Keratinocyte (primary cell): ENCODE measurements at regions not wholly inside any gene's neighbourhood (a gene's known extent, or its start where the extent isn't known, plus 50 kb on each side); places are given as distances from the start of the nearest gene placed in this dataset.

ENCODE experiments used
- DNase-seq: peaks from one replicate; pipeline ENCODE4 v3.0.0-alpha.2; 2011; ENCODE audit warnings: low read depth, missing footprints, low spot score
- FAIRE-seq: peaks from 2 replicates; lab custom pipeline; 2011; peaks lifted over from hg19 to GRCh38; lab: Jason Lieb, UNC
- H2AFZ ChIP-seq: 2 replicates; pipeline ENCODE4 v1.6.0; 2012; ENCODE audit warnings: low read length, control low read depth, inconsistent platforms; ENCODE audit not compliant: control insufficient read depth
- H3K27ac ChIP-seq: 2 replicates; pipeline ENCODE4 v1.5.1; 2011; ENCODE audit warnings: low read length; ENCODE audit not compliant: control insufficient read depth, insufficient read depth
- H3K27me3 ChIP-seq: 3 replicates; pipeline ENCODE4 v1.6.0; 2011; ENCODE audit warnings: low read length; ENCODE audit not compliant: control insufficient read depth, insufficient read depth; ENCODE audit errors: extremely low read depth
- H3K36me3 ChIP-seq, 2 experiments: 2 replicates in 1 of 2; 3 replicates in 1 of 2; pipeline ENCODE4 v1.5.1; 2011; ENCODE audit warnings: low read length in 2 of 2, mild to moderate bottlenecking in 1 of 2; ENCODE audit not compliant: control insufficient read depth in 2 of 2, insufficient read depth in 2 of 2; ENCODE audit errors: extremely low read depth in 1 of 2
- H3K4me1 ChIP-seq: 3 replicates; pipeline ENCODE4 v1.5.1; 2011; ENCODE audit warnings: low read length; ENCODE audit not compliant: control insufficient read depth, insufficient read depth; ENCODE audit errors: extremely low read depth
- H3K4me2 ChIP-seq: 3 replicates; pipeline ENCODE4 v1.6.0; 2011; ENCODE audit warnings: low read depth, low read length; ENCODE audit not compliant: control insufficient read depth, insufficient read depth; ENCODE audit errors: extremely low read depth
- H3K4me3 ChIP-seq, 3 experiments: fragments of 200-600 bp in 1 of 3; sonication (generic) in 1 of 3; 2 replicates in 2 of 3; 3 replicates in 1 of 3; pipeline ENCODE4 v1.5.1; 2011 to 2016; ENCODE audit warnings: low read length in 3 of 3, mild to moderate bottlenecking in 3 of 3, control low read depth in 2 of 3, inconsistent platforms in 1 of 3, low read depth in 1 of 3, mixed read lengths in 1 of 3, mixed run types in 1 of 3, moderate library complexity in 1 of 3; ENCODE audit not compliant: control insufficient read depth in 2 of 3, insufficient read depth in 2 of 3; ENCODE audit errors: extremely low read depth in 1 of 3
- H3K79me2 ChIP-seq: 2 replicates; pipeline ENCODE4 v1.6.0; 2012; ENCODE audit warnings: low read length; ENCODE audit not compliant: control insufficient read depth, insufficient read depth
- H3K9ac ChIP-seq: 3 replicates; pipeline ENCODE4 v1.6.0; 2011; ENCODE audit warnings: low read length; ENCODE audit not compliant: control insufficient read depth, insufficient read depth; ENCODE audit errors: extremely low read depth
- H3K9me1 ChIP-seq: 3 replicates; pipeline ENCODE4 v1.6.0; 2011; ENCODE audit warnings: low read length; ENCODE audit not compliant: control insufficient read depth, insufficient read depth; ENCODE audit errors: extremely low read depth
- H3K9me3 ChIP-seq: 2 replicates; pipeline ENCODE4 v1.5.1; 2012; ENCODE audit warnings: low read depth, low read length; ENCODE audit not compliant: control insufficient read depth
- H4K20me1 ChIP-seq: 3 replicates; pipeline ENCODE4 v1.6.0; 2011; ENCODE audit warnings: low read length; ENCODE audit not compliant: control insufficient read depth, insufficient read depth; ENCODE audit errors: extremely low read depth
- EZH2 ChIP-seq: IDR thresholded peaks from one replicate; pipeline ENCODE4 v1.6.1; 2012; ENCODE audit warnings: inconsistent platforms, mild to moderate bottlenecking, low read length, moderate library complexity
- dilution Hi-C: fragments of 300-500 bp; cut with MboI; formaldehyde crosslinking; loops from one replicate; pipeline ENCODE4 v1.7.0; 2020; ENCODE audit warnings: low sequenced_read_pairs; ENCODE audit not compliant: extremely low pct_ligation_motif_present
- TF ChIP-seq, protein P1 (sequence below), 3 experiments: IDR thresholded peaks in 1 of 3; conservative IDR thresholded peaks in 1 of 3; optimal IDR thresholded peaks in 1 of 3; 2 replicates in 2 of 3; 3 replicates in 1 of 3; pipeline versions ENCODE3 to v1.5.1; 2011; ENCODE audit warnings: low read length in 3 of 3, mild to moderate bottlenecking in 3 of 3, moderate library complexity in 2 of 3, control low read depth in 1 of 3, inconsistent platforms in 1 of 3; ENCODE audit not compliant: insufficient read depth in 2 of 3; ENCODE audit errors: extremely low read depth in 1 of 3

- H3K9me3 ChIP-seq, result no peaks in the 10 kb centered on the region
- no peak overlapping the region for H3K9ac ChIP-seq
- TF ChIP-seq EZH2, result no peak
- TF ChIP-seq, protein P1, sequence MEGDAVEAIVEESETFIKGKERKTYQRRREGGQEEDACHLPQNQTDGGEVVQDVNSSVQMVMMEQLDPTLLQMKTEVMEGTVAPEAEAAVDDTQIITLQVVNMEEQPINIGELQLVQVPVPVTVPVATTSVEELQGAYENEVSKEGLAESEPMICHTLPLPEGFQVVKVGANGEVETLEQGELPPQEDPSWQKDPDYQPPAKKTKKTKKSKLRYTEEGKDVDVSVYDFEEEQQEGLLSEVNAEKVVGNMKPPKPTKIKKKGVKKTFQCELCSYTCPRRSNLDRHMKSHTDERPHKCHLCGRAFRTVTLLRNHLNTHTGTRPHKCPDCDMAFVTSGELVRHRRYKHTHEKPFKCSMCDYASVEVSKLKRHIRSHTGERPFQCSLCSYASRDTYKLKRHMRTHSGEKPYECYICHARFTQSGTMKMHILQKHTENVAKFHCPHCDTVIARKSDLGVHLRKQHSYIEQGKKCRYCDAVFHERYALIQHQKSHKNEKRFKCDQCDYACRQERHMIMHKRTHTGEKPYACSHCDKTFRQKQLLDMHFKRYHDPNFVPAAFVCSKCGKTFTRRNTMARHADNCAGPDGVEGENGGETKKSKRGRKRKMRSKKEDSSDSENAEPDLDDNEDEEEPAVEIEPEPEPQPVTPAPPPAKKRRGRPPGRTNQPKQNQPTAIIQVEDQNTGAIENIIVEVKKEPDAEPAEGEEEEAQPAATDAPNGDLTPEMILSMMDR (optimal IDR thresholded peaks at IDR 0.05 in 1 of 3, IDR thresholded peaks at IDR 0.05 in 1 of 3, conservative IDR thresholded peaks at IDR 0.05 in 1 of 3; ENCODE audit: extremely low read depth in 1 of 3, insufficient read depth in 2 of 3, low read length in 3 of 3), result no peak
- H3K4me2 ChIP-seq, result no peak overlapping the region
- DNase-seq (no peak), FAIRE-seq (no peak)
- peaks cover 4% of the 10 kb centered on the region for H3K27me3 ChIP-seq
- H3K27ac ChIP-seq, result no peak overlapping the region
- H3K9me1 ChIP-seq, result no peaks in the 10 kb centered on the region
- H3K79me2 ChIP-seq, result no peaks in the 10 kb centered on the region
- no peak overlapping the region for H2AFZ ChIP-seq
- no peaks in the 10 kb centered on the region for H3K36me3 ChIP-seq
- dilution Hi-C loops, result loop anchor here (5.0 kb wide), 1 partner anchor 71 kb away; no protein-coding TSS in a partner anchor
- no peaks in the 10 kb centered on the region for H4K20me1 ChIP-seq
- H3K4me1 ChIP-seq, result no peaks in the 10 kb centered on the region
- H3K4me3 ChIP-seq, result no peak overlapping the region
These were observed 64.2 kb upstream of the SMIM23 start for GRCh38 chr5:171721464-171721863.

DNA sequence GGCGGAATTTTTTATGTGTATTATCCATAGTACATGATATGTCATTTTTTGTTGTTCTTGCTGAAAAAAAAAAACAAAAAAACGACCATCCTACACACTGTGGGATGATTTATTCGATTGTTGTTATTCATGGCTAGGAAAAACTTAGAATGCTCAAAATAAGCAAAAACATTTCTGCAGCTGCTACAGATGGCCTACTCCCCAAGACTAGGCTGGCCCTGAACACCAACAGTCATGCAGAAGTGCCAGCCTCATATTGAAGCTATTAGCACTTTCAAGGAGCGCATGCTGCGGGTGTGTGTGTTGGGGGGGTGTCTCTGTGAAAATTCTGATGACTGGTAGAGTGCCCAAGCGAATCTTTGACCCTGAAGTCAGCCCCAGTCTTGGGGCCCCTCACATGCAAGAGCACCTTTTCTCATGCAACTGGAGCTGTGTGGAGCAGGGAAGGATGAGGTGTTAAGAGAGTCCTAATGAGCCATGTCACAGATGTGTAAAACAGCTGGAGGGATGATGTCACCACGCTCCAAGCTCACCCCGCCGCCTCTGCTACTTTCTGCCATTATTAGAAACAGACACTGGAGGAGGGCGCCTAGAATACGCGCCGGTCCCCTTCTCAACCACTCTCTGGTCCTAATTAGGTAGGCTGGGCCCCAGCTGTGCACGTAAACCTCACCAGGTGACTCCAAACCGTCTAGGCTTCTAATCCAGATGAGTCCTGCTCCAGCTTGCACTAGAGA, 61.0 kb upstream of the SMIM23 start:
- FAIRE-seq, result no peak

More for the DNA sequence above, 61.0 kb upstream of the SMIM23 start:
- Histone ChIP-seq H3K4me2 (no peak overlapping the region), H3K27ac (no peak overlapping the region), H3K9me3 (no peaks in the 10 kb centered on the region), H3K9me1 (no peaks in the 10 kb centered on the region), H3K9ac (no peak overlapping the region), H2AFZ (no peak overlapping the region), H4K20me1 (no peaks in the 10 kb centered on the region), H3K4me3 (no peak overlapping the region), H3K4me1 (no peaks in the 10 kb centered on the region), H3K79me2 (no peaks in the 10 kb centered on the region), H3K27me3 (peaks cover 4% of the 10 kb centered on the region), H3K36me3 (no peaks in the 10 kb centered on the region)
- dilution Hi-C loops, result loop anchor here (5.0 kb wide), 1 partner anchor 68 kb away; no protein-coding TSS in a partner anchor
- TF ChIP-seq, protein P1 (optimal IDR thresholded peaks at IDR 0.05 in 1 of 3, IDR thresholded peaks at IDR 0.05 in 1 of 3, conservative IDR thresholded peaks at IDR 0.05 in 1 of 3; ENCODE audit: extremely low read depth in 1 of 3, insufficient read depth in 2 of 3, low read length in 3 of 3), result no peak
- no peak for TF ChIP-seq EZH2
- no peak for DNase-seq
